ENCODE measurements at regions not wholly inside any gene's neighbourhood (a gene's known extent, or its start where the extent isn't known, plus 50 kb on each side); places are given as distances from the start of the nearest gene placed in this dataset.

- DNase-seq (ENCODE audit: low read depth) = peak; percentile 42
Observed at GRCh38 chr16:51919736-51920135, 627.2 kb downstream of the TOX3 start.

- no peak for DNase-seq (ENCODE audit: low read depth)
Observed at GRCh38 chr16:51916814-51917213, 630.1 kb downstream of the TOX3 start.

- no peak for DNase-seq (ENCODE audit: low read depth)
Observed at GRCh38 chr16:51916231-51916630, 630.7 kb downstream of the TOX3 start.

DNA sequence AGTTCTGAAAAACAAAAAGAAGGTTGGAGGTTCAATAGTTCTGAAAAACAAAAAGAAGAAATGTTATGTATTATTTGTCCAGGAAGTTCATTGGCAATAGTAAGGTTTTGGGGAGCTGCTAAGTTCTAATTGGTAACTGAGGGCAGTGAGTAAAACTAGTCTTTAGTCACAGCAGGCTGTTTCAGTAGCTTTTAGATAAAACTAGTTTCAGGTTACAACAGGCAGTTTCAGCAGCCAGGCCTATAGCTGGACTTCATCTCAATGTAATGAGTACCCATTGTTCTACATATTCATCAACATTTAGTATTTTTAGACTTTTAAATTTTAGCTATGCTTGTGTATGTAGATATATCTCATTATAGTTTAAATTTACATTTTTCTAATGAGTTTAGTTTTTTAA lies 639.3 kb downstream of the TOX3 start:
- DNase-seq (ENCODE audit: low read depth) = no peak

DNA sequence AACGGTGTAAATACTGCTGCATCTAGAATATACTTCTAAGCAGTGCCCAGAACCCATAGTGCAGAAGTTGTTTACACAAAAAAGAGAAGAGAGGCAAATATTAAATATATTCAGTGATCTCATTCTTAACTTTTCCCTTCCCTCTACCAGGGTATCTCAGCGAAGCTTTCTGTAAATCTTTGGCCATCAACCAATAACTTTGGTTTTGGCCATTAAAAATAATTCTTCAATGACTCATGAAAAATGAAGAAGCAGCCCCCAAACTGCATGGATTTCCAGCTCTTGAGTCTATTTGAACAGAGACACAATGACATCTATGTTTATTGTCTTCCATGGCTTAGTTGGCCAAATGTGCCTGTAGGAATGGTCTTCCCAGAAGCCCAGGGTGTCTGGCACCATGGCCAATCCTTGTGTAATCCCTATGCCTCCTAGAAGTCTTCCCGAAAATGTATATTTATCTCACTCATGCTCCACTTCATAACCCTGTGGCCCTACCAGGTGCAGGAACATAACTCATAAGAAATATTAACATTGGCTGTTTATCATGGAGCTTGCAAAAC lies 646.6 kb downstream of the TOX3 start:
- no peak for DNase-seq (ENCODE audit: low read depth)

DNA sequence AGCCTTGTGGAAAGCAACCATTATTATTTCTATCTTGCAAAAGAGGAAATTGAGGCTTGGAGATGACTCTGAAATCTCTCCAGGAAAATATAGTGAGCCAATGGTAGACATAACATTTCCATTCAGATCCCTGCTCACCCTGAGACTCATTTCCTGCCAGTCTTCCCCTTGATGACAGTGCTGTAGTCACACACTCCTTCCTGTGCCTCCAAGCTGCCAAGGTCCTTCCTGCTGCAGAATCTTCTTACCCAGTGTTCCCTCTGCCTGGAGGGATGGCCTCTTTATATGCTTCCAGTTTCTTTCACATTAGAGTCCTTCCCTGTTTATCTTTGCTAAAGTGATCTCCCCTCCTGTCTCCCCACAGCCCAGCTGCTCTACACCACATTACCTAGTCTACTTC lies 648.1 kb downstream of the TOX3 start:
- peak; percentile 72 for DNase-seq (ENCODE audit: low read depth)

- no peak for DNase-seq (ENCODE audit: low read depth)
Observed at GRCh38 chr16:51896013-51896412, 650.9 kb downstream of the TOX3 start.

- no peak for DNase-seq (ENCODE audit: low read depth)
Observed at GRCh38 chr16:51892293-51893007, 654.5 kb downstream of the TOX3 start.

- no peak for DNase-seq (ENCODE audit: low read depth)
Observed at GRCh38 chr16:51888534-51888933, 658.4 kb downstream of the TOX3 start.

DNA sequence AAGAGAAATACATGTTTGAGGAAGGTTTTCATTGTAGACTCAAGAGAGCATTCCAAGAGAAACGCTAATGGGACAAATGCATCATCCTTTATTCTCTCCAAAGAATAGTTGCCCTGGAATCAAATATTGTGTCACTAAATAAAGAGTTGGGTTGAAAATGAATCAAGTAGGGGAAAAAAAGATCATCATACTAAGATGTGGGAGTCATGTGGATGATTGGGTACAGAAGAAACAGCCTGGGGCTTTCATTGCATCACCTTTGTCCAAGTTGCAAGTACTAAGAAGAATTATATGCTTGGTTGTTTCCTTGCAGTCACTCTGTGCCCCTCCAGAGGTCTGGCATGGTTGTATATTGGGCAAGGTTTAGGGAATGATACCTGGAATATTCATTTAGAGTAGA lies 658.9 kb downstream of the TOX3 start:
- no peak for DNase-seq (ENCODE audit: low read depth)

DNA sequence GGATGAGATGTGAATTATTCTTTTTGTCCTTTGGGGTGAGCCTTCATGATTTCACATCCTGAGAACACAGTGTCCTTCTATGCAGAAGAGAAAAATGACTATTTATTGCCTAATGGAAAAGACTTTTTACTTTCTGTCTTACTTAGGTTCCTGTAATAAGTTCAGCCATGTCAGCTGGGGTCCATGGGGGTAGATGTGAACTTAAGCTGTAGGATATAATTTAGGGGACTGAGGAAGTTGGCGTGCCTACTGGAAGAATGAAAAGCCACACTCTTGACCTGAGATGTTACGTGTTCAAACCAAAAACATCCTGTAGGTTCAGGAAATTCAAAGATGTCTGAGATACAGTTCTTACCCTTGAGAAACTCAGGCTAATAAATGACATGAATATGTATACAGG lies 660.5 kb downstream of the TOX3 start:
- DNase-seq (ENCODE audit: low read depth) = no peak

GRCh38 chr16:51884773-51885172 lies 662.2 kb downstream of the TOX3 start:
- no peak for DNase-seq (ENCODE audit: low read depth)

GRCh38 chr16:51881731-51882130 lies 665.2 kb downstream of the TOX3 start:
- no peak for DNase-seq (ENCODE audit: low read depth)

DNA sequence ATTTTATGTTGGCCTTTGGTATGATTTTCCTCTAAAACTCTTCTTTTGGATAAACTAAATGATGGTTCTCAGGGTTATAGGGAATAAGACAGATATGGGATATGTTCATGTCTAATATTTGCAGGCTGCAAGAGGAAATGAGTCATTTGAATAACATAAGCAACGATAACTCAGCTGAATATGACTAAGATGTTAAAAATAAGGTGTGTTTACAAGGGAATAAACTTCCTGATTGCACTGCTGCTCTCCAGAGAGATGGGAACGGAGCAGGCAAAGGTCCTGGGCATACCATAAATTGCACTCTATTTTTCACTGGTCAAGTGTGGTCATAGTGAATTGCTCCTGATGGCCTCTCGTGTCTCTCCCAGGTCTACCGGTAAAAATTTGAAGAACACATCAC lies 666.2 kb downstream of the TOX3 start:
- DNase-seq (ENCODE audit: low read depth) = peak; percentile 79

DNA sequence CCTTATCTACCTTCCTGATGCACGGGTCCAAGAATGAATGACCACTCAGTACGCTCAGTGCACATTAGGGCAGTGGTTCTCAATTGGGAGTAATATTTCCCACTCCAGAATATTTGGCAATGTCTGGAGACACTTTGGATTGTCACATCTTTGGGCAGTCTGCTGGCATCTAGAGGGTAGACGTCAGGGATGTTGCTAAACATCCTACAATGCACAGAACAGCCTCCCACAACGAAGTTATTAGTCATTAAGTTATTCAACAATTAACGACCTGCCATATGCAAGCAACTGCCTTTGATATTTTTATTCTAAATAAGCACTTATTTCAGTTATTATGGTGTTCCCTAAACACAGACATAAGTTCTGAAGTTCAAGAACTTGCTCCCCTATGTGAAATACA lies 669.3 kb downstream of the TOX3 start:
- no peak for DNase-seq (ENCODE audit: low read depth)

DNA sequence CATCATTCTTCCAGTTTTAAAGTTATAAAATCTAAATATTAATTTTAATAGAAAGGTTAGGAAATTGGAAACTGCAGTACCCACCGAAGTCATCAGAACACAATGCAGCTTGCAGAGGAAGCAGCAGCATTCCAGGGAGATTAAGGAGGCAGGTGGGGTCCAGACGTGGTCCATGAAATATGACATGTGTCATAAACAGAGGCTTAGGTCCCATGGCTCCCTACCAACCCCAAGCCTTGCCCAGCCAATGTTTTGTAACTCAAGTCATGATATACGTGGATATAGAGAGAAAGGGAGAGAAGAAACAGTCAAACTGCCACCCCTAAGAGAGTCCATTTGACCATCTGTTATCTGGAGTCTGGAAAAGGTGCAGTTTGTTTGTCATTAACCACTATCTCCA lies 670.0 kb downstream of the TOX3 start:
- DNase-seq (ENCODE audit: low read depth) = no peak

DNA sequence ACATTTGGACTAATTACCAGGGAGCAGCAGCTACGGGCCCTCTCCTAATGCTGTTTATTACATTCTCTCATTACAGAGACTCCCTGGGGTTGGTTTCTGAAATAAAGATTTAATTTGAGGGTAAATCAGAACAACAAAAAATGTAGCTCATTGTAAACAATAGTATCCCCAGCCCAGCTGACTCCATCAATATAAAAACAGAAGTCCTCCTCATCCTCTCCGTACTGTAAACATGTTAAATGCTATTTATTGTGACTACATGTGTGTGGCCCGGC lies 670.4 kb downstream of the TOX3 start:
- DNase-seq (ENCODE audit: low read depth) = no peak

DNA sequence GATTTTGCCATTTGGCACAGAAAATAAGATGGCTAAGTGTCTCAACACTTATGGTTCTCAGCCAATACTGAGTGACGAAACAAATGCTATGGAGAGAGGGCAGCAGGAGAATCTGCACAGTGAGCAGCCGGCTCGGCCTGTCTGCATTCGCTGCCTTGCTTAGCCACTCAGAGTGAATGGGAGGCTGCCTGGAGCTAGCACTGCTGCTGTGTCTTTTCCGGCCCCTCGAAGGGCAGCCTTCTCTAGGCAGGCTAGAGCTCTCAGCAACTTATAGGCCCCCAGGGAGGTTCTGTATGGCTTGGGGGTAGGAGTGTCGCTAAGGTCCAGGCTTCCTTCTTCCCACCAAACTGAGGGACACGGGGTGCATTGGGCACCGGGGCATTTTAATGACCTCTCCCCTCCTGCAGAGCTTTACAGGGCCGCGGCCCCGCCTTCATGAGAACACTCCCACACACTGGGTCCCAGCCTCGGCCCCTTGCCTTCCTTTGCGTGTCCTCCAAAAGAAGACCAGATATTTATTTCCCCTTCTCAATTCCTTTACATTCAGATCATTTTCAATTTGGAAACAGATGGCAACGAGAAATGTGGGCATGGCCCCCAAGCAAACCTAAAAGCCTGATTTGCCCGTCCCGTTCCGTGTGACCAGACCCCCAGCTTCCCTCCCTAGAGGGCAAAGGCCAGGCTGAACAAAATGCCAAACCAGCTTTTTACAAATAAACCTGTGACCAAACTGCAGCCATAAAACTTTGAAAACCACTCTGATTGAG lies 670.9 kb downstream of the TOX3 start:
- no peak for DNase-seq (ENCODE audit: low read depth)

DNA sequence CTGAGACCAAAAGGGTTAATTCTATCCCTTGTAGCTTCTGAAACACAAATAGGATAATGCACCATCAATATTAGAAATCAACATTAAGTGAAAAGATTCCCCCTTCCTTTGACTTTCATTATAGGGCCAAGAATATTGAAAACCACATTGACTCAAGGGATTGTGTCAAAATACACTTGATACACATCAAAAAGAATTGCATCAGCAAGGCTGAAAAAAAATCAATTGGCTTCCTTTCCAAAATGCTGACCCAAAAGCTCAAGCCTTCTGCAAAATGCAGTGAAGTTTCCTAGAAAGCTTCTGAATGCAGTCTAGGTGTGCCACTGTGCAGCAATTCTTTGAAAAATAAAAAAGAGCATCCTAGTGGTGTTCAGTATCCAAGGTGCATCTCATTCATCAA lies 674.4 kb downstream of the TOX3 start:
- no peak for DNase-seq (ENCODE audit: low read depth)

- no peak for DNase-seq (ENCODE audit: low read depth)
Observed at GRCh38 chr16:51870296-51870854, 676.6 kb downstream of the TOX3 start.

- no peak for DNase-seq (ENCODE audit: low read depth)
Observed at GRCh38 chr16:51869176-51869575, 677.8 kb downstream of the TOX3 start.

GRCh38 chr16:51868631-51869030 lies 678.3 kb downstream of the TOX3 start:
- no peak for DNase-seq (ENCODE audit: low read depth)

Measured in HT1080 (cell line).